Kidney tubule cell (primary cell): ENCODE measurements at regions not wholly inside any gene's neighbourhood (a gene's known extent, or its start where the extent isn't known, plus 50 kb on each side); places are given as distances from the start of the nearest gene placed in this dataset.

ENCODE experiments used
- DNase-seq: peaks from one replicate; pipeline ENCODE4 v3.0.0-alpha.2; 2018; ENCODE audit warnings: low spot score

DNA sequence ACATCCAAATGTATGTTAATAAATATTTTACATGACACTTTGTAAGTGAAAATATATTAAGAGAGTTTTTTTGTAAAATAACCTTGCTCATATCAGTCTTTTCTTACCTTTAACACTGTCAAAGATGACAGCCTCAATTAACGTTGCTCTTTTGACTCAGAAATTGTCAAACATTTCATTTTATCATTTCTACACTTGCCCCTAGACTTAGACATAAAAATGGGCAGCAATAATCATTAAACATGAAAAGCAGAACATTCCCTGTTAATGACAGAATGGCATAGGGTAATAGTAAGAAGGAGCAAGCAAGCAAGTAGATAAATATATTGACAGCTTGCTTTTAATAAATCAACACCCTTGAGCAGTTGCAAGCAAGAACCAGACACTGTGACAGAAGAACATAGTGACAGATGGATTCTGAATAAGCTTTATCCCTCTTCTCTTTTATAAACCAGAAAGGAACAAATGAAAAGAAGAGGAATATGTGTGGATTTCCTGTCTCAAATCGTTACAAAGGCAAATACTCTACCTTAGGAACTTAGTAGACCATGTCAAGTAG lies 796.0 kb upstream of the CHD1 start:
- no peak for DNase-seq

DNA sequence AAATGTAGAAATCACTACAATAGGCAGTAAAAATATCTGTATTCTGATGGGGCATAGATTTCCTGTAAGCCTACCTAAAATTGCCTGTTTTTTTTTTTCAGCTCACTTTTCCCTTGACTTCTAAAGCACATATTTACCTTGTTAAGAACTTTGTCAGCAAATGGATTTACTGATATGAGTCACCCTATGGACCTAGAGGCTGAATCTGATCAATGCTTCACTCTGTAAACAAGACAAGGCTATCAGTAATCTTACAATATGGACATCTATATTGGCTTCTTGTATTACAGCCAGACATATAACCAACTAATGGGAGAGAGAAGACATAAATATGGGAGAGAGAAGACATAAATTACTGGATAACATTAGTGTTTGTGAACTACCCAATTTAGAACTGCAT lies 792.7 kb upstream of the CHD1 start:
- no peak for DNase-seq

DNA sequence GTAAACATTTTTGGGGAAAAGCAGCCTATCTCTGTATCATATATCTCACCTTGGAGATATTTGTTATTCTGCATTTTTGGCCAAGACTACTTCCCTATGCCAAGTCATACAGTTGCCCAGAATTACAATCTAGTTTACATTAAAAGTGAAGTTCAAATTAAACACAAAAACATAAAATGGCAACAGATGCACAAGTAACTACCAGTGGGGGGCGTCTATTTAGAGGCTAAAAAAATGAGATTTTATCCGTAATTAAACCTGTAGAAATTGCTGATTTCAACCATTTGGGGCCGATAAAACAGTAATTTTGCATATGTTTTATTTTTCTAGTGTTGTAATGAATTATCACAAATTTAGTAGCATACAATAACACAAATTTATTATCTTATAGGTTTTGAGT lies 787.1 kb upstream of the CHD1 start:
- no peak for DNase-seq

DNA sequence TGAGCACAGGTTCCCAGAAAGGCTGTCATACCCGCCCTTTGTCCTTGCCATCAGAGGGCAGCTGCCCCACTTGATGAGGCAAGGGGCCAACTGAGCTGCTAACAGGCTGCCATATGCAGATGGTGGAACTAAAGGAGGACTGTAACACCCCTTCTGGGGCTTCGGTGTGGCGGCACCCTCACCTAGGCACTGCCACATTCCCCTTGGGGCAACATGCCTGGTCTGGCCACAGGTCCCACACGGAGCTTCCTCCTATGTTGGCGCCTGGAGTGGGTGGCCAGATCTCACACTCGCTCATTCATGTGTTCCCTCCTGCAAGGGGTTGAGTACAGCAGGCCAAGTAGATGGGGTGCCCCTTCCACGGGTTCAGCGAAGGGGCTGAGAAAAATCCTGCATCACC lies 777.4 kb upstream of the CHD1 start:
- DNase-seq: no peak

DNA sequence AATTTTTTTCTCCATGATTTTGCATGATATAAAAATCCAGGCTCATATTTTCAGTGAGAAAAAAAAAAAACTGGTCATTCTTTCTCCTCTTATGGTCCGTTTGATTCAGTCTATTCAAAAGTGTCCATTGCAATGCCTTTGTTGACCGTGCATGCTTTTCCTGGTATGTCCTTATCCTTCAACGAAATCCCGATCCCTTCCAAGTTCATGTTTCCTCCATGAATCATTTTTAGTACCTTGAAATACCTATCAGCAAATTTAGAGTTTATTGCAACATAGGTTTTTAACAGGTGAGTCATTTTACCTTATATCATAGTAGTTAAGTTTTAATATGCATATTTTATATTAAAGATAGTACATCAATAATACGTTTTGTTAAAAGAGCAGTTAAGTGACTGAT lies 773.8 kb upstream of the CHD1 start:
- DNase-seq: no peak

DNA sequence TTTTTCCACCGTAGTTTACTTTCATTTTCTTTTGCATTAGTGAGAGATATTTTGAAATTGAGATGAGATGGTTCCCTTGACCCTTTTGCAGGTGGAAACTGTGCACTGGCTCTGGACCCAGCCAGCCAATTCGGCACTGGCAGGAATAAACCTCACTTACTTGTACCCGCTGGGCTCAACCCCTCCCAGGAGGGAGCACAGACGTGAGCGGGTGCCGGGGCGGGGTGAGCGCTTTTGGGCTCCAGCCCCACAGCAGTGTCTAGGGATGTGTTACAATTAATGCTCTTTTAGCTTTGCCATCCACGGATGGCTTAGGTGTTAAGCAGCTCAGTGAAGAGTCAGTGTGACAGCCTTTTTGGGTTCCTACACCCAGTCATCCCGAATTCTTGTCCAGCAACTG lies 766.1 kb upstream of the CHD1 start:
- DNase-seq: no peak

DNA sequence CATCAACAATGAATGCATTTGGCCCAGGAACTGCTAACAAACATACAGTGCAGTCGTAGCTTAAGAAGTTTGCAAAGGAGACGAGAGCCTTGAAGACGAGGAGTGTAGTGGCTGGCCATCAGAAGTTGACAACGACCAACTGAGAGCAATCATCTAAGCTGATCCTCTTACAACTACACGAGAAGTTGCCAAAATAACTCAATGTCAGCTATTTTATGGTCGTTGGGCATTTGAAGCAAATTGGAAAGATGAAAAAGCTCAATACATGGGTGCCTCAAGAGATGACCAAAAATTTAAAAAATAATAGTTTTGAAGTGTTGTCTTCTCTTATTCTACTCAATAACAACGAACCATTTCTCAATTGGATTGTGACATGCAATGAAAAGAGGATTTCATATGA lies 757.7 kb upstream of the CHD1 start:
- DNase-seq: no peak

GRCh38 chr5:99675974-99676373 lies 747.2 kb upstream of the CHD1 start:
- no peak for DNase-seq

- DNase-seq: no peak
These were observed 745.3 kb upstream of the CHD1 start for GRCh38 chr5:99674101-99674500.

GRCh38 chr5:99664972-99665371 lies 736.2 kb upstream of the CHD1 start:
- no peak for DNase-seq

DNA sequence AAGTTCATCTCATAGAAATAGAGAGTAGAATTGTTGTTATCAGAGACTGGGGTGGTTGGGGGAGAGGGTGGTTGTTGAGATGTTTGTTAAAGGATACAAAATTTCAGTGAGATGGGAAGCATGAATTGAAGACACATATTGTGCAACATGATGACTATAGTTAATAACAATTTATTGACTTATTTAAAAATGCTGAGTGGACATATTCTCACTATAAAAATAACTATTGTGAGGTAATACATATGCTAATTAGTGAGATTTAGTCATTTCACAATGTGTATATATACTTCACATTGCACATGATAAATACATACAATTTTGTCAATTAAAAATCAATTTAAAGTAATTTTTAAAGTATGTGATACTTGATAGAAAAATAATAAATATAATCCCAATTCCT lies 722.5 kb upstream of the CHD1 start:
- DNase-seq: no peak

- no peak for DNase-seq
These were observed 717.3 kb upstream of the CHD1 start for GRCh38 chr5:99646011-99646647.

DNA sequence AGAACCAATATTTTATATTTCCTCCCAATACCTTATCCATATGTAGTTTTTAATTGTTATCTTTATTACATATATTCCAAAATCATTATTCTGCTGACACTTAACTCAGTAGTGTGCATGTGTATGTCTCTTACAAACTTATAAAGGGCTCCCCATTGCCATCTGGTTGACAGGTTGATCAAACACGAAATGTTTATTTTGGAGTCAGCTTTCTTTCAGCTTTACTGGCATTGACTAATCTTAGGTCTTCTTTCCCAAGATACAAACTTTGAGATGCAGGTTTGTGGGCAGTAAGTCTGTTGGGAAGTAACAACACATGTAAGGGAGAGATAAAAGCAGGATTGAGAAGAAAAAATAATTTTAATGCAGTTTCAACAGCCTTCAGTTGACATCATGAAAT lies 716.0 kb upstream of the CHD1 start:
- no peak for DNase-seq

DNA sequence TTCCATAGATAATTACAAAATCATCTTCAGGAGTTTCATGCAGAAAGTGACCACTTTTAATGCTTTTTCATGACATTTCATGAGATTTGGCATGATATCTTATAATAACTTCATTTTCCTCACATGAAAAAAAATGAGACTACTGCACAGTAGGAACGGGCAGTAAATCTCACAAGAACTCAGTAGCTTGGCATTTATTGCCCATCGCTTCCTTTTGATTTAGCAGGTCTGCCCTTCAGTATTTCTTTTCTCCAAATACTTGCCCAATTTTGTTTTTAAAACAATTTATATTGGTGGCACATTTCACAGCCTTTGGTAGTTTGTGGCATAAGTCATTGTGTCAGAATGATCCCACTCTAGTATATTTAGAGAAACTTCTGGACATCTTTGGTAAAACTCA lies 711.8 kb upstream of the CHD1 start:
- DNase-seq: no peak

DNA sequence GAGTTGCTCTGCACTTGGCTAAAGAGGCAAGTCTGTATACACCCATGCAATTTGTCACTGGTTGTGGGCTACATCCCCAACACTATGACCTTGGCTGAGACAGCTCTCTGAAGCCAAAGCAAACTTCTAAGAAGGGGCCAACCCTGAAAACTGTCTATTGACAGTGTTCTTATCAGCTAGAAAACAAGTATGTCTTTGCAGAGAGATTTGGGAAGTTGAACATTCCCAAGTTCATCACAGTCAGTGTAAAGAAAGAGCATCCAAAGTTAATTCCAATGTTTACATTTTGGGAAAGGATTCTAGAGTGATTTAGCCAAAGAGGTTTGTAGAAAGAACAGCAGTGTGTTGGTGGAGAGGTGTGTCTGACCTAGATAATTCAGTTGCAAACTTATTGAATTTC lies 711.1 kb upstream of the CHD1 start:
- no peak for DNase-seq

DNA sequence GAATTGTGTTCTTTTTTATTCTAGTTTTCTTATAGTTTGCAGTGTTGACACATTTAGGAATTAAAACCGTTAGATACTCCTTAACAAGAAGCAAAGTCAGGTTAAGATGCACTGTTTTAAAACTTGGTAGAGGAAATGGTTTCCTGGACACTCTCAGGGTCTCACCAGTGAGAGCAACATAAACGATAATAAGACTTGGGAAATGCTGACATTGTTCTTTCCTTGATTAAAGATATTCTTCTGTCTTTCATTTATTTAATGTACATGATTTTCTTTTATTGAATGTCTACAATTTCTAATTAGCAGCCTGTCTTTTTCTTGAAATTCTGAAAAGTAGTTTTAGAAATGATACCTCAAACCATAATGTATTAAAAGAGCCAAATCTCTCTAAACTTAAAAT lies 707.9 kb upstream of the CHD1 start:
- no peak for DNase-seq

DNA sequence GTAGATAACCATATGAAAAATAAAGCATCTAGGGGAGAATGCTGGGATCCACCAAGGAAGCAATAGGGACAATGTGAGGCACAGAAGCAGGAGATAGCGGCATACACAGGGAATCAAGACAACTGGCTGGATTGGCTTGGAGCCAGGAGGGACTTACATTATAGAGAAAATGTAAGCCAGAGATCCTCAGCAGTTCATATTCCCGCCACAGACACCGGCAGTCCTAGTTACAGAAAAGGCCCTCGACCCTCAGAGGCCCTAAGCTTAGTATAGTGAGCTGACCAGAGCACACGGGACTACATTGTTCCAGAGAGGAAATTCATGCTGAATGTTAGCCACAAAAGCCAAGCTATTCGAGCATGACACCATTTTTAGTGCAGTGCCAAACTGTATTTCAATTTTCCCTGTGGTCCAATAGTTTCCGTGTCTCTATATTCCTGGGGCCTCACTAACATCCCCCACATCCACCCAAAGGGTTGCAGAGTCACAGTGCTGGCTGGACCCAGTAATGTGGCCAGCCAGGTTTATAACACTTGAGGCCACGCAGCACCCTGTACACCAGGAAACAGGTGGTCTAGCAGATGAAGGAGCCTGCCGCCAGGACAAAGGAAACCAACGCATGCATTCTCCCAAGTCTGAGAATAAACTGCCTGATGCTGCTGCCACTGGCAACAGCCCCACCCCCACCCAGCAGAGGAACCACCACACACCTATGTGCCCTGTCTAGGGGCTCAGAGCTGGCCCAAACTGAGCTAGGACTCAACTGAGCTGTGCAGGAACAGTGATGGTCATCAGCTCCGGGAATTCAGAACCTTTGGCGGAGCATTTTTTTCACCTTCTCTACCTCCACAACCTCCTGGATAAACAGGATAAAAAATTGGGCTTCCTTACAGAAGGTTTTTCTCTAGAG lies 693.2 kb upstream of the CHD1 start:
- no peak for DNase-seq

GRCh38 chr5:99617335-99617734 lies 688.5 kb upstream of the CHD1 start:
- DNase-seq: no peak

- no peak for DNase-seq
These were observed 686.1 kb upstream of the CHD1 start for GRCh38 chr5:99614888-99615287.

GRCh38 chr5:99607124-99607523 lies 678.3 kb upstream of the CHD1 start:
- DNase-seq: no peak

DNA sequence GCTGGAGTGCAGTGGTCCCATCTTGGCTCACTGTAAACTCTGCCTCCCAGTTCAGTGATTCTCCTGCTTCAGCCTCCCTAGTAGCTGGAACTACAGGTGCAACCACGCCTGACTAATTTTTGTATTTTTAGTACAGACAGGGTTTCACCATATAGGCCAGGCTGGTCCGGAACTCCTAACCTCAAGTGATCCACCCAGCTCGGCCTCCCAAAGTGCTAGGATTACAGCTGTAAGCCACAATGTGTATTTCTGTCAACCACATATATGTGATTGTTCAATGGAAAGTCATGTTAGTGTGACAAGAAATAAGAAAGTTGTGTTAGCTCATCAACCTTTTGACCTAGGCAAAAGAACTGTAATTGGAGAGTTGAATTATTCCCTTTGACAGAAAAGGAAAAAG lies 677.1 kb upstream of the CHD1 start:
- DNase-seq: no peak

GRCh38 chr5:99600952-99601351 lies 672.1 kb upstream of the CHD1 start:
- no peak for DNase-seq

DNA sequence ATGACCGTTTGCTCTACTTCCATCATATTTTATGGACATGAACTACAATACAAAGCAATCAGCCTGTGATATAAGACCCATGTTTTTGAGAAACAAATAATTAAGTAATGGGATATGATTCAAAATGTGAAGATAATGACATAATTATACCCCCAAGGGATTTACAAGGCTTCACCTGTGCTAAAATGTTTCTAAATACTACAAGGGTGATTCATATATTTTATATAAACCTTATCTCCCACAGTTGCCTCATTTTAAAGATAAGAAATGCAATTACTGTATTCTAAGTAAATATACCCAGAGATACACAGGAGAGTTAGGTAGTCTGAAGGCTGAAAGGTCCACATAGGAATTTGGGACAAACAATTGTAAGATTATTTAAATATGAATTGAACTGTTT lies 662.0 kb upstream of the CHD1 start:
- no peak for DNase-seq

- DNase-seq: no peak
These were observed 660.6 kb upstream of the CHD1 start for GRCh38 chr5:99589424-99589823.
